ENCODE measurements at regions not wholly inside any gene's neighbourhood (a gene's known extent, or its start where the extent isn't known, plus 50 kb on each side); places are given as distances from the start of the nearest gene placed in this dataset.
"Not testable (repeated sequence)": the region's sequence is repeated elsewhere in the genome, so short reads cannot be mapped to it uniquely, and the experiment has no call there.

DNA sequence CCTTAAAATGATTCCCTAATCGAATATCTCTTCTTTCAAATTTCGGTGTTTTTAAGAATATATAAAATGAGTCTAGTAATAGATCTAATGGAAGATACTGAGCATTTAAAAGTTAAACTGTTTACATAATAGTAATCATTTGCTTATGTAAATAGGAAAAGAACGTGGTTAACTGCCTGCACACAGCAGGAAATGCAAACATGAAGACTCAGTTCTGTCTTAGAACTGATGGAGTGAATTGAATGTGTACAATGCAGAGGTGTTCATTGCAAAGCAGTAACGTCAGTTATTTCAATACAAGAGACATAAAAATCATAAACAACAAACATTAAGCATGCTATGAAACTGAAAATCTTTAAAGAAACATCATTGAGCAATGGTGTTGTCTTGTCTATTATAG is 359.4 kb upstream of the ADAMTS5 start:
- Histone ChIP-seq H3K36me3 (ENCODE audit: insufficient read depth, low read length) (no peaks in the 10 kb centered on the region), H3K9me3 (ENCODE audit: control insufficient read depth in 1 of 2, low read length in 2 of 2) (no peaks in the 10 kb centered on the region), H3K4me1 (ENCODE audit: insufficient read depth, low read length) (no peaks in the 10 kb centered on the region), H3K27ac (ENCODE audit: low read depth, low read length) (no peak overlapping the region), H3K4me3 (ENCODE audit: low read length in 2 of 2) (no peak overlapping the region), H3K27me3 (ENCODE audit: insufficient read depth, low read length) (no peaks in the 10 kb centered on the region)
- intact Hi-C loops (cut with micrococcal nuclease), result no loop called here
- no peak for DNase-seq
- POLR2A ChIA-PET (ENCODE audit: partially characterized antibody), result no interaction called here
- CTCF ChIA-PET (ENCODE audit: partially characterized antibody), result no interaction called here
- H3K4me3 Mint-ChIP-seq, result no peak overlapping the region
- peaks cover 0 to 6% (median 4%) of the 10 kb centered on the region in 8 donors for H3K9me3 Mint-ChIP-seq
- H3K36me3 Mint-ChIP-seq, result no peaks in the 10 kb centered on the region
- no peak overlapping the region for H3K27ac Mint-ChIP-seq
- no peaks in the 10 kb centered on the region for H3K27me3 Mint-ChIP-seq
- no peaks in the 10 kb centered on the region for H3K4me1 Mint-ChIP-seq

DNA sequence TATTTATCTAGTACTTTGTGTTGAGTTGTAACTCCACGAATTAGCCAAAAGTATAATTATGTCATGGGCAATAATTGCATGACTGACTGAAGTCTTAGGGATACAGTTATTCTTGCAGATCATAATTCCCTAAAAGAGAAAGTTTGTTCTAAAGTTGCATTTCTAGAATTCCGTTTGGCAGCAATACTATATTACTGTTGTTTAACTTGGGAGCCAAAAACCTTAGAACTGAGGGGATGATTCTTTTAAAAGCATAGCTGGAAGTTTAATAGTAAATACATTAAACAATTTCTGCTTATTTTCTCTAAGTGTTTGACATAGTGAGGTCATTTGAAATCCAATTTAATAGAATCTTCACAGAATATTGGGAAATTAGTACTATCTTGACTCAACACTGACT is 356.4 kb upstream of the ADAMTS5 start:
- Histone ChIP-seq H3K4me3 (ENCODE audit: low read length in 2 of 2) (no peak overlapping the region), H3K36me3 (ENCODE audit: insufficient read depth, low read length) (no peaks in the 10 kb centered on the region), H3K4me1 (ENCODE audit: insufficient read depth, low read length) (no peaks in the 10 kb centered on the region), H3K9me3 (ENCODE audit: control insufficient read depth in 1 of 2, low read length in 2 of 2) (no peaks in the 10 kb centered on the region), H3K27me3 (ENCODE audit: insufficient read depth, low read length) (no peaks in the 10 kb centered on the region), H3K27ac (ENCODE audit: low read depth, low read length) (no peak overlapping the region)
- CTCF ChIA-PET (ENCODE audit: partially characterized antibody), result no interaction called here
- Mint-ChIP-seq H3K36me3 (no peaks in the 10 kb centered on the region), H3K9me3 (peaks cover 0 to 4% (median under 1%) of the 10 kb centered on the region in 8 donors), H3K27me3 (no peaks in the 10 kb centered on the region), H3K4me3 (no peak overlapping the region), H3K4me1 (no peaks in the 10 kb centered on the region), H3K27ac (no peak overlapping the region)
- intact Hi-C loops (cut with micrococcal nuclease), result no loop called here
- DNase-seq, result no peak
- POLR2A ChIA-PET (ENCODE audit: partially characterized antibody), result no interaction called here

DNA sequence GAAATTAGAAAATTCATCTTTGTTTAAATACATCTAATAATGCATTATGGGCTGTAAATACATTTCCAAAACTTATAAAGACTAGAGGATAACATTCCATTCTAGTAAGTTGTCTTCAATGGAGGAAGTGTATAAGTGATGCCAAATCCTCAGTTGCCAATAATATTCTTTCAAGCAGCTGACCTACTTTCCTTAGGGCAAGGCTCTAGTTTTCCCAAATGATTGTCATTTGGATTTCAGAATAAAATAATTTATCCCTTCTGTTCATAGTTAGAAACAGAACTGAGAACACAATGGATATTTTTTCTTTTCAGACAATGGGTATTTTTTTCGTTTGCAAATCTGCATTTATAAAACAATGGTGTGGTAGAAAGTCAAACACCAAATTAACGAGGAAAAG is 354.9 kb upstream of the ADAMTS5 start:
- H3K4me1 ChIP-seq (ENCODE audit: insufficient read depth, low read length), result no peaks in the 10 kb centered on the region
- no peaks in the 10 kb centered on the region for H3K4me1 Mint-ChIP-seq
- H3K36me3 ChIP-seq (ENCODE audit: insufficient read depth, low read length), result no peaks in the 10 kb centered on the region
- H3K27ac Mint-ChIP-seq, result no peak overlapping the region
- no peak overlapping the region for H3K4me3 ChIP-seq (ENCODE audit: low read length in 2 of 2)
- intact Hi-C loops (cut with micrococcal nuclease), result no loop called here
- POLR2A ChIA-PET (ENCODE audit: partially characterized antibody), result no interaction called here
- no peaks in the 10 kb centered on the region for H3K36me3 Mint-ChIP-seq
- no peak for DNase-seq
- H3K27me3 ChIP-seq (ENCODE audit: insufficient read depth, low read length), result no peaks in the 10 kb centered on the region
- CTCF ChIA-PET (ENCODE audit: partially characterized antibody), result no interaction called here
- H3K9me3 ChIP-seq (ENCODE audit: control insufficient read depth in 1 of 2, low read length in 2 of 2), result no peaks in the 10 kb centered on the region
- H3K27me3 Mint-ChIP-seq, result no peaks in the 10 kb centered on the region
- H3K27ac ChIP-seq (ENCODE audit: low read depth, low read length), result no peak overlapping the region
- peaks cover 0 to 3% (median 2%) of the 10 kb centered on the region in 8 donors for H3K9me3 Mint-ChIP-seq
- no peak overlapping the region for H3K4me3 Mint-ChIP-seq

DNA sequence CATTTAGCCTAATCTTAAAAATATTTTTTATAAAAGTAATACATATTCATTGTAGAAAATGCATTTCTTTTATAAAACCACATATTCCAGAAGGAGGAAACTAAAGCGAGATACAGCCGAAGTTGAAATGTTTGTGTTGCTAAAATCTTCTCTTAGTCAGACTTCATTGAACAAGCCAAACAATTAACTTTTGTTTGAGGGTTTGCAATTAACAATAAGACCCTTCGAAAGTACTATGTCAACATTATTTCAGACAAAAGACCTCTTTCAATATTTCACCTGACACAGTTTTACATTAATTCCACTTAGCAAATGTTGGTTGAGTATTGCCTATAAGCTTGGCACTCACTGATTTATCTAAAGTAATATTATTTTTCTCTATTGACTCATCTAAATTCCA is 354.0 kb upstream of the ADAMTS5 start:
- no peak for DNase-seq
- Mint-ChIP-seq H3K27me3 (no peaks in the 10 kb centered on the region), H3K4me1 (no peaks in the 10 kb centered on the region), H3K4me3 (no peak overlapping the region), H3K9me3 (peaks cover 3 to 9% (median 8%) of the 10 kb centered on the region in 8 donors), H3K27ac (no peak overlapping the region), H3K36me3 (no peaks in the 10 kb centered on the region)
- ChIA-PET POLR2A (ENCODE audit: partially characterized antibody) (no interaction called here), CTCF (ENCODE audit: partially characterized antibody) (no interaction called here)
- Histone ChIP-seq H3K9me3 (ENCODE audit: control insufficient read depth in 1 of 2, low read length in 2 of 2) (no peaks in the 10 kb centered on the region), H3K4me3 (ENCODE audit: low read length in 2 of 2) (no peak overlapping the region), H3K27me3 (ENCODE audit: insufficient read depth, low read length) (no peaks in the 10 kb centered on the region), H3K27ac (ENCODE audit: low read depth, low read length) (no peak overlapping the region), H3K4me1 (ENCODE audit: insufficient read depth, low read length) (no peaks in the 10 kb centered on the region), H3K36me3 (ENCODE audit: insufficient read depth, low read length) (no peaks in the 10 kb centered on the region)
- intact Hi-C loops (cut with micrococcal nuclease), result no loop called here

DNA sequence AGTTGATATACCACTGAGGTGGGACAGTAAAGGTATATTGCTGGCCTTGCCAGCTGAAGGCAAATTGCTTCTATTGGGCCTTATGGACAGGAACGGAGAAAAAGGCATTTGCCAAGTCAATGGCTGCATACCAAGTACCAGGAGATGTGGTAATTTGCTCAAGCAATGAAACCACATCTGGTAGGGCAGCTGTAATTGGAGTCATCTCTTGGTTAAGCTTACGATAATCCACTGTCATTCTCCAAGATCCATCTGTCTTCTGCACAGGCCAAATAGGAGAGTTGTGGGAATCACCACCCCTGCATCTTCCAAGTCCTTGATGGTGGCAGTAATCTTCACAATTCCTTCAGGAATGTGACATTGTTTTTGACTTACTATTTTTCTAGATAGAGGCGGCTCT is 350.7 kb upstream of the ADAMTS5 start:
- DNase-seq; intact Hi-C loops (cut with micrococcal nuclease); H3K27me3 ChIP-seq (ENCODE audit: insufficient read depth, low read length); H3K4me1 ChIP-seq (ENCODE audit: insufficient read depth, low read length); H3K4me3 Mint-ChIP-seq; POLR2A ChIA-PET (ENCODE audit: partially characterized antibody); H3K27me3 Mint-ChIP-seq; H3K36me3 Mint-ChIP-seq; CTCF ChIA-PET (ENCODE audit: partially characterized antibody); H3K36me3 ChIP-seq (ENCODE audit: insufficient read depth, low read length); H3K27ac Mint-ChIP-seq; H3K27ac ChIP-seq (ENCODE audit: low read depth, low read length); H3K9me3 ChIP-seq (ENCODE audit: control insufficient read depth in 1 of 2, low read length in 2 of 2); H3K4me1 Mint-ChIP-seq; H3K4me3 ChIP-seq (ENCODE audit: low read length in 2 of 2): not testable (repeated sequence)
- H3K9me3 Mint-ChIP-seq, result peaks cover 3 to 14% (median 8%) of the 10 kb centered on the region in 8 donors

DNA sequence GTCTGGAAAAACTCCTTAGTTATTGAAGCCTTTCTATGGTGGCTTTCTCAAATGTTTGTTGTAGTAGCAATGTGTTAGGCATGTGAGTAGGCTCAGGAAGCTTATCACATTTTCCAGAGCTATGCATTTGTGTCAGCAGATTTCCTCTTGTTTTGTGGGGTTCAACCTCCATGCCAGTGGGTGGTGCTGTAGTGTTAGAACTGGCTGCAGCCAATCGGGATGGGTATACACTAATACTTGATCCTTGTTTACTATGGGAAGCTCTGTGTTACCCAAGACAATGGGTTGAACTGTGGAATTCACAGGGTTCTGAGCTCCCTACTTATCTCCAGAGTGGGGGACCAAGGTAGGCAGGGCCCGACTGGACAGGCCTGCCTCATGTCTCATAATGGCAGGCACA is 348.5 kb upstream of the ADAMTS5 start:
- Mint-ChIP-seq H3K27me3 (no peaks in the 10 kb centered on the region), H3K9me3 (peaks cover 3 to 16% (median 8%) of the 10 kb centered on the region in 8 donors), H3K27ac (no peak overlapping the region), H3K36me3 (no peaks in the 10 kb centered on the region), H3K4me3 (no peak overlapping the region), H3K4me1 (no peaks in the 10 kb centered on the region)
- intact Hi-C loops (cut with micrococcal nuclease), result no loop called here
- CTCF ChIA-PET (ENCODE audit: partially characterized antibody), result no interaction called here
- no peaks in the 10 kb centered on the region for H3K36me3 ChIP-seq (ENCODE audit: insufficient read depth, low read length)
- no peaks in the 10 kb centered on the region for H3K27me3 ChIP-seq (ENCODE audit: insufficient read depth, low read length)
- no peak overlapping the region for H3K27ac ChIP-seq (ENCODE audit: low read depth, low read length)
- no peaks in the 10 kb centered on the region for H3K9me3 ChIP-seq (ENCODE audit: control insufficient read depth in 1 of 2, low read length in 2 of 2)
- no peak for DNase-seq
- H3K4me1 ChIP-seq (ENCODE audit: insufficient read depth, low read length), result no peaks in the 10 kb centered on the region
- POLR2A ChIA-PET (ENCODE audit: partially characterized antibody), result no interaction called here
- no peak overlapping the region for H3K4me3 ChIP-seq (ENCODE audit: low read length in 2 of 2)

DNA sequence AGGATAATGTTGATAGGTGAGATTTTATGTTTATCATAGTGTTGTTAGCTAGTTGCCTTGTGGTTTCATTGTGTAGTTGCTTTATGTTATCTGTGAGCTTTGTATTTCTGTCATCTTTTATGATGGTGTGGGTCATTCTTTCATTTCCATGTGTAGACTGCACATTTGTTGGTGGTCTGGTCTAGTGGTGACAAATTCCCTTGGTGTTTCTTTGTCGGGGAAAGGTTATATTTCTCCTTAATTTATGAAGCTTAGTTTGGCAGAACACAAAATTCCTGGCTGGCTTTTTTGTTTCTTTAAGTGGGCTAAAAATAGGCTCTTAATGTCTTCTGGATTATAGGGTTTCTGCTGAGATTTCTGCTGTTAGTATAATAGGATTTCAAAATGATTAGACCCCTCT is 347.2 kb upstream of the ADAMTS5 start:
- Mint-ChIP-seq H3K4me1 (no peaks in the 10 kb centered on the region), H3K27me3 (no peaks in the 10 kb centered on the region), H3K4me3 (no peak overlapping the region), H3K36me3 (no peaks in the 10 kb centered on the region), H3K9me3 (peaks cover 3 to 16% (median 8%) of the 10 kb centered on the region in 8 donors), H3K27ac (no peak overlapping the region)
- H3K4me1 ChIP-seq (ENCODE audit: insufficient read depth, low read length), result no peaks in the 10 kb centered on the region
- intact Hi-C loops (cut with micrococcal nuclease), result no loop called here
- ChIA-PET POLR2A (ENCODE audit: partially characterized antibody) (no interaction called here), CTCF (ENCODE audit: partially characterized antibody) (no interaction called here)
- DNase-seq, result no peak
- H3K4me3 ChIP-seq (ENCODE audit: low read length in 2 of 2), result no peak overlapping the region
- H3K36me3 ChIP-seq (ENCODE audit: insufficient read depth, low read length), result no peaks in the 10 kb centered on the region
- H3K27ac ChIP-seq (ENCODE audit: low read depth, low read length), result no peak overlapping the region
- H3K27me3 ChIP-seq (ENCODE audit: insufficient read depth, low read length), result no peaks in the 10 kb centered on the region
- no peaks in the 10 kb centered on the region for H3K9me3 ChIP-seq (ENCODE audit: control insufficient read depth in 1 of 2, low read length in 2 of 2)

Measured in CD4-positive, alpha-beta memory T cell (primary cell).